Fibroblast of skin of scalp (primary cell): ENCODE measurements at regions not wholly inside any gene's neighbourhood (a gene's known extent, or its start where the extent isn't known, plus 50 kb on each side); places are given as distances from the start of the nearest gene placed in this dataset.

Experiments
- DNase-seq: peaks from one replicate; pipeline ENCODE4 v3.0.0-alpha.2; 2013

GRCh38 chr13:88103824-88104223 is 432.7 kb downstream of the SLITRK5 start:
- DNase-seq: no peak

GRCh38 chr13:88104576-88104975 is 433.4 kb downstream of the SLITRK5 start:
- DNase-seq: no peak

- no peak for DNase-seq
These were observed 436.4 kb downstream of the SLITRK5 start for GRCh38 chr13:88107570-88107969.

- DNase-seq: no peak
These were observed 441.4 kb downstream of the SLITRK5 start for GRCh38 chr13:88112526-88112925.

- DNase-seq: no peak
These were observed 444.8 kb downstream of the SLITRK5 start for GRCh38 chr13:88115976-88116375.

- no peak for DNase-seq
These were observed 447.8 kb downstream of the SLITRK5 start for GRCh38 chr13:88118952-88119351.

- no peak for DNase-seq
These were observed 453.0 kb downstream of the SLITRK5 start for GRCh38 chr13:88124142-88124541.

GRCh38 chr13:88125055-88125454 is 453.9 kb downstream of the SLITRK5 start:
- no peak for DNase-seq

- no peak for DNase-seq
These were observed 465.1 kb downstream of the SLITRK5 start for GRCh38 chr13:88136098-88136790.

- no peak for DNase-seq
These were observed 471.5 kb downstream of the SLITRK5 start for GRCh38 chr13:88142653-88143052.

GRCh38 chr13:88144580-88144979 is 473.4 kb downstream of the SLITRK5 start:
- DNase-seq: no peak

- DNase-seq: no peak
These were observed 482.2 kb downstream of the SLITRK5 start for GRCh38 chr13:88153353-88153752.

- DNase-seq: no peak
These were observed 482.8 kb downstream of the SLITRK5 start for GRCh38 chr13:88154001-88154400.

- no peak for DNase-seq
These were observed 491.0 kb downstream of the SLITRK5 start for GRCh38 chr13:88162076-88162702.

GRCh38 chr13:88176231-88176630 is 505.1 kb downstream of the SLITRK5 start:
- DNase-seq: no peak

- no peak for DNase-seq
These were observed 512.3 kb downstream of the SLITRK5 start for GRCh38 chr13:88183440-88183839.

GRCh38 chr13:88188986-88189385 is 517.8 kb downstream of the SLITRK5 start:
- DNase-seq: no peak

- no peak for DNase-seq
These were observed 518.6 kb downstream of the SLITRK5 start for GRCh38 chr13:88189728-88190127.

GRCh38 chr13:88196106-88196505 is 524.9 kb downstream of the SLITRK5 start:
- DNase-seq: no peak

GRCh38 chr13:88217372-88217771 is 546.2 kb downstream of the SLITRK5 start:
- DNase-seq: no peak

GRCh38 chr13:88217883-88218282 is 546.7 kb downstream of the SLITRK5 start:
- no peak for DNase-seq

- DNase-seq: no peak
These were observed 552.8 kb downstream of the SLITRK5 start for GRCh38 chr13:88223958-88224357.

- DNase-seq: no peak
These were observed 564.3 kb downstream of the SLITRK5 start for GRCh38 chr13:88235441-88235840.

- no peak for DNase-seq
These were observed 575.1 kb downstream of the SLITRK5 start for GRCh38 chr13:88246239-88246638.

GRCh38 chr13:88248393-88248792 is 577.2 kb downstream of the SLITRK5 start:
- no peak for DNase-seq
